ENCODE measurements at regions not wholly inside any gene's neighbourhood (a gene's known extent, or its start where the extent isn't known, plus 50 kb on each side); places are given as distances from the start of the nearest gene placed in this dataset.
"Not testable (repeated sequence)": the region's sequence is repeated elsewhere in the genome, so short reads cannot be mapped to it uniquely, and the experiment has no call there.

- no peak for DNase-seq
These were observed 326.5 kb upstream of the B3GAT1 start for GRCh38 chr11:134738581-134738980.

GRCh38 chr11:134737563-134738510, 325.8 kb upstream of the B3GAT1 start:
- DNase-seq: no peak

GRCh38 chr11:134736251-134736947, 324.4 kb upstream of the B3GAT1 start:
- DNase-seq: no peak

GRCh38 chr11:134734894-134735293, 322.9 kb upstream of the B3GAT1 start:
- DNase-seq: no peak

- no peak for DNase-seq
These were observed 322.3 kb upstream of the B3GAT1 start for GRCh38 chr11:134734141-134734845.

- DNase-seq: no peak
These were observed 321.6 kb upstream of the B3GAT1 start for GRCh38 chr11:134733646-134734045.

GRCh38 chr11:134731213-134731961, 319.3 kb upstream of the B3GAT1 start:
- no peak for DNase-seq

- no peak for DNase-seq
These were observed 318.6 kb upstream of the B3GAT1 start for GRCh38 chr11:134730561-134731212.

- no peak for DNase-seq
These were observed 318.1 kb upstream of the B3GAT1 start for GRCh38 chr11:134730101-134730500.

- DNase-seq: no peak
These were observed 316.1 kb upstream of the B3GAT1 start for GRCh38 chr11:134728186-134728585.

GRCh38 chr11:134727636-134728035, 315.6 kb upstream of the B3GAT1 start:
- DNase-seq: no peak

- DNase-seq: no peak
These were observed 315.2 kb upstream of the B3GAT1 start for GRCh38 chr11:134727204-134727603.

- DNase-seq: no peak
These were observed 313.9 kb upstream of the B3GAT1 start for GRCh38 chr11:134725716-134726639.

- DNase-seq: no peak
These were observed 313.2 kb upstream of the B3GAT1 start for GRCh38 chr11:134725211-134725610.

- DNase-seq: no peak
These were observed 312.7 kb upstream of the B3GAT1 start for GRCh38 chr11:134724779-134725140.

GRCh38 chr11:134724106-134724778, 312.2 kb upstream of the B3GAT1 start:
- no peak for DNase-seq

GRCh38 chr11:134720691-134721070, 308.6 kb upstream of the B3GAT1 start:
- DNase-seq: not testable (repeated sequence)

GRCh38 chr11:134719940-134720690, 308.1 kb upstream of the B3GAT1 start:
- DNase-seq: not testable (repeated sequence)

- DNase-seq: no peak
These were observed 307.4 kb upstream of the B3GAT1 start for GRCh38 chr11:134719397-134719796.

GRCh38 chr11:134716582-134716981, 304.5 kb upstream of the B3GAT1 start:
- no peak for DNase-seq

Data from central memory CD4-positive, alpha-beta T cell (primary cell).